ENCODE measurements at regions not wholly inside any gene's neighbourhood (a gene's known extent, or its start where the extent isn't known, plus 50 kb on each side); places are given as distances from the start of the nearest gene placed in this dataset.
"Not testable (repeated sequence)": the region's sequence is repeated elsewhere in the genome, so short reads cannot be mapped to it uniquely, and the experiment has no call there.

DNA sequence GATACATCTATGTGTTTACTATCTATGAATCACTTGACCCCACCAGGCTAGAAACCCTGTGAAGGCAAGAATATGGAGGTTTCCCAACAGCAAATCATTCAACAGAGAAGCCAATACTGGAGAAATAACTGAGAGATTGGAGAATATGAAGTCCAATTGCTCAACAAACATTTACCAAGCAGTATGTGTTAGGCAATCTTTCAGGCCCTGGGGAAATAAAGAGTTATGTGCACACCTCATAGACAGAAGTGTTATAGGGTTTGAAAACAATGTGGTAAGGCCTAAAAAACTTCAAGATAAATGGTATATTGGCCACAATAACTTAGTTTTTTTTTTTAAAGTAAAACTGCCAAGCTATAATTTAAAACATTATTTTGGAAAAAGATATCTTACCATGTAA lies 1245.8 kb downstream of the CDH11 start:
- Histone ChIP-seq H3K27me3 (no peaks in the 10 kb centered on the region), H3K4me3 (no peak overlapping the region), H3K27ac (no peak overlapping the region), H3K4me1 (no peaks in the 10 kb centered on the region), H3K36me3 (no peaks in the 10 kb centered on the region), H3K9me3 (no peaks in the 10 kb centered on the region)
- no peak for DNase-seq
- in situ Hi-C loops (cut with MboI; ENCODE audit: low pct_ligation_motif_present in 1 of 4, low pct_unique_long_range_greater_than_20kb in 1 of 4, low sequenced_read_pairs in 3 of 4) = no loop called here
- intact Hi-C loops (cut with DNase I; ENCODE audit: low total_unique reads) = no loop called here
- TF ChIP-seq POLR2AphosphoS5 (IDR thresholded peaks at IDR 0.05) (no peak), POLR2A (IDR thresholded peaks at IDR 0.05) (no peak), EP300 (IDR thresholded peaks at IDR 0.05; ENCODE audit: low read depth) (no peak)
- TF ChIP-seq, protein P1, sequence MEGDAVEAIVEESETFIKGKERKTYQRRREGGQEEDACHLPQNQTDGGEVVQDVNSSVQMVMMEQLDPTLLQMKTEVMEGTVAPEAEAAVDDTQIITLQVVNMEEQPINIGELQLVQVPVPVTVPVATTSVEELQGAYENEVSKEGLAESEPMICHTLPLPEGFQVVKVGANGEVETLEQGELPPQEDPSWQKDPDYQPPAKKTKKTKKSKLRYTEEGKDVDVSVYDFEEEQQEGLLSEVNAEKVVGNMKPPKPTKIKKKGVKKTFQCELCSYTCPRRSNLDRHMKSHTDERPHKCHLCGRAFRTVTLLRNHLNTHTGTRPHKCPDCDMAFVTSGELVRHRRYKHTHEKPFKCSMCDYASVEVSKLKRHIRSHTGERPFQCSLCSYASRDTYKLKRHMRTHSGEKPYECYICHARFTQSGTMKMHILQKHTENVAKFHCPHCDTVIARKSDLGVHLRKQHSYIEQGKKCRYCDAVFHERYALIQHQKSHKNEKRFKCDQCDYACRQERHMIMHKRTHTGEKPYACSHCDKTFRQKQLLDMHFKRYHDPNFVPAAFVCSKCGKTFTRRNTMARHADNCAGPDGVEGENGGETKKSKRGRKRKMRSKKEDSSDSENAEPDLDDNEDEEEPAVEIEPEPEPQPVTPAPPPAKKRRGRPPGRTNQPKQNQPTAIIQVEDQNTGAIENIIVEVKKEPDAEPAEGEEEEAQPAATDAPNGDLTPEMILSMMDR (IDR thresholded peaks at IDR 0.05) = no peak

- H3K36me3 ChIP-seq; in situ Hi-C loops (cut with MboI; ENCODE audit: low pct_ligation_motif_present in 1 of 4, low pct_unique_long_range_greater_than_20kb in 1 of 4, low sequenced_read_pairs in 3 of 4): not testable (repeated sequence)
- 91 to 94% methylated on average over 14 to 20 of the region's 20 CpGs for WGBS, 2 donors (ENCODE audit: low coverage in 1 of 2)
Observed at GRCh38 chr16:63860700-63861099, 1261.2 kb downstream of the CDH11 start.

DNA sequence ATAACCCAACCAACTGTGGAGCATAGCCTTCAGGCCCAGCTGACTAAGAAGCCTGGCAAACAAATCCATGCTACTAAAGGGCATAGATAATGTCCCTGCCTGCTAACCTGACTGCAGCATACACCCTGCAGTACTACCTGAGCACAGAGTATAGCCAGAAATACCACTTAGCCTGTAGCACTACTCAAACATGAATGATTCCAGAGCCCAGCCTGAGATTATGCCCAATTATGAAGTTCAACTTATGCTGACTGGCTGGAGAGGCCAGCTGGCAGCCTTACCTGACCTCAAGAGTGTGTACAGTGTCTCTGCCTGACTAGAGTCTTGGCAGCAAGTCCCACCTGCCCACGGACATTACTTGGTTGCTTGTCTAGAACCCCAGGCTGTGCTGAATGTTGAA lies 1265.3 kb downstream of the CDH11 start:
- in situ Hi-C loops (cut with MboI; ENCODE audit: low pct_ligation_motif_present in 1 of 4, low pct_unique_long_range_greater_than_20kb in 1 of 4, low sequenced_read_pairs in 3 of 4) = no loop called here
- Histone ChIP-seq H3K27me3 (no peaks in the 10 kb centered on the region), H3K36me3 (no peaks in the 10 kb centered on the region), H3K4me3 (no peak overlapping the region), H3K4me1 (no peaks in the 10 kb centered on the region), H3K27ac (no peak overlapping the region), H3K9me3 (no peaks in the 10 kb centered on the region)
- 44% methylated on average over 1 of the region's 1 CpG; no CpG with 5 or more reads in 1 of the 2 donors for WGBS, 2 donors (ENCODE audit: low coverage in 1 of 2)
- no peak for TF ChIP-seq EP300 (IDR thresholded peaks at IDR 0.05; ENCODE audit: low read depth)
- TF ChIP-seq POLR2AphosphoS5 (IDR thresholded peaks at IDR 0.05) = no peak
- TF ChIP-seq, protein P1 (IDR thresholded peaks at IDR 0.05) = no peak
- no peak for TF ChIP-seq POLR2A (IDR thresholded peaks at IDR 0.05)
- intact Hi-C loops (cut with DNase I; ENCODE audit: low total_unique reads) = no loop called here
- DNase-seq = no peak

More at GRCh38 chr16:63860700-63861099, 1261.2 kb downstream of the CDH11 start:
- DNase-seq; intact Hi-C loops (cut with DNase I; ENCODE audit: low total_unique reads); H3K4me1 ChIP-seq; H3K4me3 ChIP-seq; H3K27me3 ChIP-seq; H3K9me3 ChIP-seq; H3K27ac ChIP-seq: not testable (repeated sequence)

DNA sequence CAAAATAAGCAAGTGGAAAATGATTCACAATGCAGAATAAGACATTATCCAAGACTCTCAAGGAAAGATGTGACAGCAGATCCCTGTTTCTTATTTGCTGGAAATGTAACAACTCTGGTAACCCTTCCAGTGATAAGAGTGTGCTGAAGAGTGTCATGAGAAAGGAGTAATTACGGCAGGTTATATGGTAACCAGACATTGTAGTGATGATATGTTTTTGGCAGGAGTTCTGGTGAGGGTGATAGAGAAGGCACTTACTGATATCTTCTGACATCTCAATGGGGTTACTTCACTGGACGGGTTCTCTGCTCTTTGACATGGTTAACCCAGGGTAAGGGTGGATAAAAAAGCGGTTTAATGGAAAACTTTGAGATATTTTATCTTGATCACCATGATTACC lies 1270.9 kb downstream of the CDH11 start:
- Histone ChIP-seq H3K36me3 (no peaks in the 10 kb centered on the region), H3K27ac (no peak overlapping the region), H3K4me3 (no peak overlapping the region), H3K9me3 (no peaks in the 10 kb centered on the region), H3K4me1 (no peaks in the 10 kb centered on the region), H3K27me3 (no peaks in the 10 kb centered on the region)
- WGBS, 2 donors (ENCODE audit: low coverage in 1 of 2) = 69 to 75% methylated on average over 2 to 3 of the region's 3 CpGs
- DNase-seq = no peak
- TF ChIP-seq, protein P1 (IDR thresholded peaks at IDR 0.05) = no peak
- TF ChIP-seq POLR2A (IDR thresholded peaks at IDR 0.05) (no peak), POLR2AphosphoS5 (IDR thresholded peaks at IDR 0.05) (no peak), EP300 (IDR thresholded peaks at IDR 0.05; ENCODE audit: low read depth) (no peak)
- in situ Hi-C loops (cut with MboI; ENCODE audit: low pct_ligation_motif_present in 1 of 4, low pct_unique_long_range_greater_than_20kb in 1 of 4, low sequenced_read_pairs in 3 of 4) = no loop called here
- intact Hi-C loops (cut with DNase I; ENCODE audit: low total_unique reads) = no loop called here

- DNase-seq = no peak
- no peaks in the 10 kb centered on the region for H3K4me1 ChIP-seq
- H3K9me3 ChIP-seq = peaks cover 9 to 14% of the 10 kb centered on the region in 2 donors
- no peaks in the 10 kb centered on the region for H3K36me3 ChIP-seq
- no peak overlapping the region for H3K27ac ChIP-seq
- in situ Hi-C loops (cut with MboI; ENCODE audit: low pct_ligation_motif_present in 1 of 4, low pct_unique_long_range_greater_than_20kb in 1 of 4, low sequenced_read_pairs in 3 of 4) (no loop called here), intact Hi-C loops (cut with DNase I; ENCODE audit: low total_unique reads) (no loop called here)
- TF ChIP-seq POLR2A (IDR thresholded peaks at IDR 0.05) (no peak), EP300 (IDR thresholded peaks at IDR 0.05; ENCODE audit: low read depth) (no peak), POLR2AphosphoS5 (IDR thresholded peaks at IDR 0.05) (no peak)
- TF ChIP-seq, protein P1 (IDR thresholded peaks at IDR 0.05) = no peak
- WGBS, 2 donors (ENCODE audit: low coverage in 1 of 2) = 67 to 93% methylated on average over 1 of the region's 1 CpG
- no peak overlapping the region for H3K4me3 ChIP-seq
- H3K27me3 ChIP-seq = no peaks in the 10 kb centered on the region
Observed at GRCh38 chr16:63841271-63841670, 1280.6 kb downstream of the CDH11 start.

Data from transverse colon (tissue), 4 donors.